GM23338 (cell line): ENCODE measurements at regions not wholly inside any gene's neighbourhood (a gene's known extent, or its start where the extent isn't known, plus 50 kb on each side); places are given as distances from the start of the nearest gene placed in this dataset.
"Not testable (repeated sequence)": the region's sequence is repeated elsewhere in the genome, so short reads cannot be mapped to it uniquely, and the experiment has no call there.

Experiments
- CREB1 ChIP-seq: fragments of 250-450 bp; sonication (Bioruptor Pico); IDR thresholded peaks from 2 replicates; pipeline ENCODE4 v1.5.0; 2020; ENCODE audit warnings: low read depth, mild to moderate bottlenecking, moderate library complexity
- EZH2 ChIP-seq: fragments of 200-600 bp; sonication (generic); IDR thresholded peaks from one replicate; pipeline ENCODE4 v1.8.0; 2017; ENCODE audit warnings: antibody characterized with exemption, mild to moderate bottlenecking, low read depth; ENCODE audit not compliant: unreplicated experiment
- EZH2phosphoT487 ChIP-seq: fragments of 200-600 bp; sonication (generic); IDR thresholded peaks from one replicate; pipeline ENCODE4 v1.8.1; 2018; ENCODE audit warnings: antibody characterized with exemption; ENCODE audit not compliant: unreplicated experiment
- JUNB ChIP-seq: IDR thresholded peaks from one replicate; pipeline ENCODE4 v1.6.1; 2016; ENCODE audit warnings: antibody characterized with exemption; ENCODE audit not compliant: unreplicated experiment
- POLR2AphosphoS5 ChIP-seq: IDR thresholded peaks from 2 replicates; pipeline ENCODE4 v1.6.1; 2016; ENCODE audit warnings: antibody characterized with exemption, low read depth
- ZNF114 ChIP-seq: fragments of 250-450 bp; sonication (Bioruptor Pico); IDR thresholded peaks from 2 replicates; pipeline ENCODE4 v1.5.0; 2020; ENCODE audit warnings: mild to moderate bottlenecking, moderate library complexity
- ZNF331 ChIP-seq: fragments of 250-450 bp; sonication (Bioruptor Pico); IDR thresholded peaks from 2 replicates; pipeline ENCODE4 v1.5.0; 2020; ENCODE audit warnings: low read depth, mild to moderate bottlenecking, moderate library complexity
- TF ChIP-seq, protein P1 (sequence below), 2 experiments: fragments of 200-600 bp in 1 of 2; sonication (generic) in 1 of 2; conservative IDR thresholded peaks; 2 replicates each; pipeline versions ENCODE4 v1.5.1 to v1.6.1; 2016 to 2017; ENCODE audit warnings: antibody characterized with exemption in 2 of 2, low read depth in 2 of 2, mild to moderate bottlenecking in 2 of 2, moderate library complexity in 1 of 2
- TF ChIP-seq, protein P2 (sequence below): IDR thresholded peaks from one replicate; pipeline ENCODE4 v1.6.1; 2018; ENCODE audit warnings: antibody characterized with exemption; ENCODE audit not compliant: unreplicated experiment
- TF ChIP-seq, protein P3 (sequence below): fragments of 250-450 bp; sonication (Bioruptor Pico); IDR thresholded peaks from 2 replicates; pipeline ENCODE4 v1.5.0; 2020; ENCODE audit warnings: mild to moderate bottlenecking, moderate library complexity

- TF ChIP-seq, protein P1, sequence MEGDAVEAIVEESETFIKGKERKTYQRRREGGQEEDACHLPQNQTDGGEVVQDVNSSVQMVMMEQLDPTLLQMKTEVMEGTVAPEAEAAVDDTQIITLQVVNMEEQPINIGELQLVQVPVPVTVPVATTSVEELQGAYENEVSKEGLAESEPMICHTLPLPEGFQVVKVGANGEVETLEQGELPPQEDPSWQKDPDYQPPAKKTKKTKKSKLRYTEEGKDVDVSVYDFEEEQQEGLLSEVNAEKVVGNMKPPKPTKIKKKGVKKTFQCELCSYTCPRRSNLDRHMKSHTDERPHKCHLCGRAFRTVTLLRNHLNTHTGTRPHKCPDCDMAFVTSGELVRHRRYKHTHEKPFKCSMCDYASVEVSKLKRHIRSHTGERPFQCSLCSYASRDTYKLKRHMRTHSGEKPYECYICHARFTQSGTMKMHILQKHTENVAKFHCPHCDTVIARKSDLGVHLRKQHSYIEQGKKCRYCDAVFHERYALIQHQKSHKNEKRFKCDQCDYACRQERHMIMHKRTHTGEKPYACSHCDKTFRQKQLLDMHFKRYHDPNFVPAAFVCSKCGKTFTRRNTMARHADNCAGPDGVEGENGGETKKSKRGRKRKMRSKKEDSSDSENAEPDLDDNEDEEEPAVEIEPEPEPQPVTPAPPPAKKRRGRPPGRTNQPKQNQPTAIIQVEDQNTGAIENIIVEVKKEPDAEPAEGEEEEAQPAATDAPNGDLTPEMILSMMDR (conservative IDR thresholded peaks at IDR 0.05; ENCODE audit: low read depth in 2 of 2): not testable (repeated sequence)
- TF ChIP-seq, protein P2, sequence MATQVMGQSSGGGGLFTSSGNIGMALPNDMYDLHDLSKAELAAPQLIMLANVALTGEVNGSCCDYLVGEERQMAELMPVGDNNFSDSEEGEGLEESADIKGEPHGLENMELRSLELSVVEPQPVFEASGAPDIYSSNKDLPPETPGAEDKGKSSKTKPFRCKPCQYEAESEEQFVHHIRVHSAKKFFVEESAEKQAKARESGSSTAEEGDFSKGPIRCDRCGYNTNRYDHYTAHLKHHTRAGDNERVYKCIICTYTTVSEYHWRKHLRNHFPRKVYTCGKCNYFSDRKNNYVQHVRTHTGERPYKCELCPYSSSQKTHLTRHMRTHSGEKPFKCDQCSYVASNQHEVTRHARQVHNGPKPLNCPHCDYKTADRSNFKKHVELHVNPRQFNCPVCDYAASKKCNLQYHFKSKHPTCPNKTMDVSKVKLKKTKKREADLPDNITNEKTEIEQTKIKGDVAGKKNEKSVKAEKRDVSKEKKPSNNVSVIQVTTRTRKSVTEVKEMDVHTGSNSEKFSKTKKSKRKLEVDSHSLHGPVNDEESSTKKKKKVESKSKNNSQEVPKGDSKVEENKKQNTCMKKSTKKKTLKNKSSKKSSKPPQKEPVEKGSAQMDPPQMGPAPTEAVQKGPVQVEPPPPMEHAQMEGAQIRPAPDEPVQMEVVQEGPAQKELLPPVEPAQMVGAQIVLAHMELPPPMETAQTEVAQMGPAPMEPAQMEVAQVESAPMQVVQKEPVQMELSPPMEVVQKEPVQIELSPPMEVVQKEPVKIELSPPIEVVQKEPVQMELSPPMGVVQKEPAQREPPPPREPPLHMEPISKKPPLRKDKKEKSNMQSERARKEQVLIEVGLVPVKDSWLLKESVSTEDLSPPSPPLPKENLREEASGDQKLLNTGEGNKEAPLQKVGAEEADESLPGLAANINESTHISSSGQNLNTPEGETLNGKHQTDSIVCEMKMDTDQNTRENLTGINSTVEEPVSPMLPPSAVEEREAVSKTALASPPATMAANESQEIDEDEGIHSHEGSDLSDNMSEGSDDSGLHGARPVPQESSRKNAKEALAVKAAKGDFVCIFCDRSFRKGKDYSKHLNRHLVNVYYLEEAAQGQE: not testable (repeated sequence)
- not testable (repeated sequence) for TF ChIP-seq EZH2phosphoT487; POLR2AphosphoS5; EZH2; JUNB; ZNF114 (CRISPR knock-in tag); ZNF331 (CRISPR knock-in tag); CREB1 (CRISPR knock-in tag)
- TF ChIP-seq, protein P3, sequence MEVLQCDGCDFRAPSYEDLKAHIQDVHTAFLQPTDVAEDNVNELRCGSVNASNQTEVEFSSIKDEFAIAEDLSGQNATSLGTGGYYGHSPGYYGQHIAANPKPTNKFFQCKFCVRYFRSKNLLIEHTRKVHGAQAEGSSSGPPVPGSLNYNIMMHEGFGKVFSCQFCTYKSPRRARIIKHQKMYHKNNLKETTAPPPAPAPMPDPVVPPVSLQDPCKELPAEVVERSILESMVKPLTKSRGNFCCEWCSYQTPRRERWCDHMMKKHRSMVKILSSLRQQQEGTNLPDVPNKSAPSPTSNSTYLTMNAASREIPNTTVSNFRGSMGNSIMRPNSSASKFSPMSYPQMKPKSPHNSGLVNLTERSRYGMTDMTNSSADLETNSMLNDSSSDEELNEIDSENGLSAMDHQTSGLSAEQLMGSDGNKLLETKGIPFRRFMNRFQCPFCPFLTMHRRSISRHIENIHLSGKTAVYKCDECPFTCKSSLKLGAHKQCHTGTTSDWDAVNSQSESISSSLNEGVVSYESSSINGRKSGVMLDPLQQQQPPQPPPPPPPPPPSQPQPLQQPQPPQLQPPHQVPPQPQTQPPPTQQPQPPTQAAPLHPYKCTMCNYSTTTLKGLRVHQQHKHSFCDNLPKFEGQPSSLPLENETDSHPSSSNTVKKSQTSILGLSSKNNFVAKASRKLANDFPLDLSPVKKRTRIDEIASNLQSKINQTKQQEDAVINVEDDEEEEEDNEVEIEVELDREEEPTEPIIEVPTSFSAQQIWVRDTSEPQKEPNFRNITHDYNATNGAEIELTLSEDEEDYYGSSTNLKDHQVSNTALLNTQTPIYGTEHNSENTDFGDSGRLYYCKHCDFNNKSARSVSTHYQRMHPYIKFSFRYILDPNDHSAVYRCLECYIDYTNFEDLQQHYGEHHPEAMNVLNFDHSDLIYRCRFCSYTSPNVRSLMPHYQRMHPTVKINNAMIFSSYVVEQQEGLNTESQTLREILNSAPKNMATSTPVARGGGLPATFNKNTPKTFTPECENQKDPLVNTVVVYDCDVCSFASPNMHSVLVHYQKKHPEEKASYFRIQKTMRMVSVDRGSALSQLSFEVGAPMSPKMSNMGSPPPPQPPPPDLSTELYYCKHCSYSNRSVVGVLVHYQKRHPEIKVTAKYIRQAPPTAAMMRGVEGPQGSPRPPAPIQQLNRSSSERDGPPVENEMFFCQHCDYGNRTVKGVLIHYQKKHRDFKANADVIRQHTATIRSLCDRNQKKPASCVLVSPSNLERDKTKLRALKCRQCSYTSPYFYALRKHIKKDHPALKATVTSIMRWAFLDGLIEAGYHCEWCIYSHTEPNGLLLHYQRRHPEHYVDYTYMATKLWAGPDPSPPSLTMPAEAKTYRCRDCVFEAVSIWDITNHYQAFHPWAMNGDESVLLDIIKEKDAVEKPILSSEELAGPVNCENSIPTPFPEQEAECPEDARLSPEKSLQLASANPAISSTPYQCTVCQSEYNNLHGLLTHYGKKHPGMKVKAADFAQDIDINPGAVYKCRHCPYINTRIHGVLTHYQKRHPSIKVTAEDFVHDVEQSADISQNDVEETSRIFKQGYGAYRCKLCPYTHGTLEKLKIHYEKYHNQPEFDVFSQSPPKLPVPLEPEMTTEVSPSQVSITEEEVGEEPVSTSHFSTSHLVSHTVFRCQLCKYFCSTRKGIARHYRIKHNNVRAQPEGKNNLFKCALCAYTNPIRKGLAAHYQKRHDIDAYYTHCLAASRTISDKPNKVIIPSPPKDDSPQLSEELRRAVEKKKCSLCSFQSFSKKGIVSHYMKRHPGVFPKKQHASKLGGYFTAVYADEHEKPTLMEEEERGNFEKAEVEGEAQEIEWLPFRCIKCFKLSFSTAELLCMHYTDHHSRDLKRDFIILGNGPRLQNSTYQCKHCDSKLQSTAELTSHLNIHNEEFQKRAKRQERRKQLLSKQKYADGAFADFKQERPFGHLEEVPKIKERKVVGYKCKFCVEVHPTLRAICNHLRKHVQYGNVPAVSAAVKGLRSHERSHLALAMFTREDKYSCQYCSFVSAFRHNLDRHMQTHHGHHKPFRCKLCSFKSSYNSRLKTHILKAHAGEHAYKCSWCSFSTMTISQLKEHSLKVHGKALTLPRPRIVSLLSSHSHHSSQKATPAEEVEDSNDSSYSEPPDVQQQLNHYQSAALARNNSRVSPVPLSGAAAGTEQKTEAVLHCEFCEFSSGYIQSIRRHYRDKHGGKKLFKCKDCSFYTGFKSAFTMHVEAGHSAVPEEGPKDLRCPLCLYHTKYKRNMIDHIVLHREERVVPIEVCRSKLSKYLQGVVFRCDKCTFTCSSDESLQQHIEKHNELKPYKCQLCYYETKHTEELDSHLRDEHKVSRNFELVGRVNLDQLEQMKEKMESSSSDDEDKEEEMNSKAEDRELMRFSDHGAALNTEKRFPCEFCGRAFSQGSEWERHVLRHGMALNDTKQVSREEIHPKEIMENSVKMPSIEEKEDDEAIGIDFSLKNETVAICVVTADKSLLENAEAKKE: not testable (repeated sequence)
These were observed 1196.8 kb downstream of the NCAM2 start for GRCh38 chr21:22194986-22195385.
